ENCODE measurements at regions not wholly inside any gene's neighbourhood (a gene's known extent, or its start where the extent isn't known, plus 50 kb on each side); places are given as distances from the start of the nearest gene placed in this dataset.

- no peak for DNase-seq
Measured at GRCh38 chr7:46522354-46522906, 601.4 kb upstream of the IGFBP3 start.

GRCh38 chr7:46518713-46519112 is 597.6 kb upstream of the IGFBP3 start:
- no peak for DNase-seq

- DNase-seq, result no peak
Measured at GRCh38 chr7:46515844-46516590, 594.9 kb upstream of the IGFBP3 start.

- DNase-seq, result no peak
Measured at GRCh38 chr7:46513447-46513848, 592.4 kb upstream of the IGFBP3 start.

GRCh38 chr7:46512891-46513413 is 591.9 kb upstream of the IGFBP3 start:
- no peak for DNase-seq

- no peak for DNase-seq
Measured at GRCh38 chr7:46511442-46512215, 590.6 kb upstream of the IGFBP3 start.

- DNase-seq, result no peak
Measured at GRCh38 chr7:46508583-46508982, 587.5 kb upstream of the IGFBP3 start.

- DNase-seq, result no peak
Measured at GRCh38 chr7:46507560-46507959, 586.5 kb upstream of the IGFBP3 start.

GRCh38 chr7:46494441-46494840 is 573.4 kb upstream of the IGFBP3 start:
- no peak for DNase-seq

- no peak for DNase-seq
Measured at GRCh38 chr7:46494028-46494427, 573.0 kb upstream of the IGFBP3 start.

- no peak for DNase-seq
Measured at GRCh38 chr7:46493196-46493595, 572.1 kb upstream of the IGFBP3 start.

GRCh38 chr7:46492466-46492865 is 571.4 kb upstream of the IGFBP3 start:
- DNase-seq, result no peak

- DNase-seq, result no peak
Measured at GRCh38 chr7:46490406-46490805, 569.3 kb upstream of the IGFBP3 start.

- no peak for DNase-seq
Measured at GRCh38 chr7:46489106-46489505, 568.0 kb upstream of the IGFBP3 start.

GRCh38 chr7:46488607-46489006 is 567.5 kb upstream of the IGFBP3 start:
- DNase-seq, result no peak

GRCh38 chr7:46486256-46487206 is 565.5 kb upstream of the IGFBP3 start:
- no peak for DNase-seq

GRCh38 chr7:46485481-46486065 is 564.5 kb upstream of the IGFBP3 start:
- no peak for DNase-seq

GRCh38 chr7:46484906-46485305 is 563.8 kb upstream of the IGFBP3 start:
- no peak for DNase-seq

- no peak for DNase-seq
Measured at GRCh38 chr7:46480619-46481018, 559.5 kb upstream of the IGFBP3 start.

- no peak for DNase-seq
Measured at GRCh38 chr7:46479680-46480079, 558.6 kb upstream of the IGFBP3 start.

- DNase-seq, result no peak
Measured at GRCh38 chr7:46478046-46478445, 557.0 kb upstream of the IGFBP3 start.

GRCh38 chr7:46468753-46469356 is 547.8 kb upstream of the IGFBP3 start:
- DNase-seq, result no peak
